ENCODE measurements at regions not wholly inside any gene's neighbourhood (a gene's known extent, or its start where the extent isn't known, plus 50 kb on each side); places are given as distances from the start of the nearest gene placed in this dataset.
"Not testable (repeated sequence)": the region's sequence is repeated elsewhere in the genome, so short reads cannot be mapped to it uniquely, and the experiment has no call there.

- Mint-ChIP-seq H3K27me3 (peaks cover 1% of the 10 kb centered on the region), H3K9me3 (ENCODE audit: low read depth) (peaks cover under 1% of the 10 kb centered on the region), H3K4me3 (no peak overlapping the region), H3K4me1 (ENCODE audit: low read depth) (no peaks in the 10 kb centered on the region), H3K27ac (no peak overlapping the region), H3K36me3 (no peaks in the 10 kb centered on the region)
Observed at GRCh38 chr14:58977366-58977765, 211.1 kb upstream of the DAAM1 start.

DNA sequence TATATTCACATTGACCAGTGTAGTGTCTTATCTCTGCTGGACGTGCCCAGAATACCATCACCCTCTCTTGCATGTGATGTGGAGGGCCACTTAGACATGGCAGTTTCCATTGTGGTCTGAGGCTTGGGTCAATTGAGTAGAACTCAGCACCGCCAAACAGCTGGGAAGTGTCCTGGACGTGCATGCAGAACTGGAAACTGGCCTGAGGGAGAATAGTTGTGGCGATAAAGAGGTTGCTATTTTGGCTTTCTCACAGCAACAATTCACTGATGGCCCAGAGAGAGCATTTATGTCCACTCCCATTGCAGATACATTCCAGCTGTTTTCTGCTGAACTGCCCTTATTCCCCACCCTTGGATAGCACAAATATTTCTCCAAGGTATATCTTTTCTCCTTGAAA, 210.1 kb upstream of the DAAM1 start:
- Mint-ChIP-seq H3K4me1 (ENCODE audit: low read depth) (no peaks in the 10 kb centered on the region), H3K4me3 (no peak overlapping the region), H3K9me3 (ENCODE audit: low read depth) (peaks cover 5% of the 10 kb centered on the region), H3K36me3 (no peaks in the 10 kb centered on the region), H3K27me3 (peaks cover 4% of the 10 kb centered on the region), H3K27ac (no peak overlapping the region)

GRCh38 chr14:58979325-58979724, 209.1 kb upstream of the DAAM1 start:
- Mint-ChIP-seq H3K4me3 (no peak overlapping the region), H3K27ac (no peak overlapping the region), H3K4me1 (ENCODE audit: low read depth) (no peaks in the 10 kb centered on the region), H3K9me3 (ENCODE audit: low read depth) (peaks cover 5% of the 10 kb centered on the region), H3K36me3 (no peaks in the 10 kb centered on the region), H3K27me3 (peaks cover 4% of the 10 kb centered on the region)

- no peak overlapping the region for H3K4me3 Mint-ChIP-seq
- H3K4me1 Mint-ChIP-seq (ENCODE audit: low read depth) = no peaks in the 10 kb centered on the region
- H3K27ac Mint-ChIP-seq = no peak overlapping the region
- H3K36me3 Mint-ChIP-seq = no peaks in the 10 kb centered on the region
- H3K27me3 Mint-ChIP-seq = peaks cover 8% of the 10 kb centered on the region
- peaks cover 5% of the 10 kb centered on the region for H3K9me3 Mint-ChIP-seq (ENCODE audit: low read depth)
Observed at GRCh38 chr14:58981840-58982239, 206.6 kb upstream of the DAAM1 start.

DNA sequence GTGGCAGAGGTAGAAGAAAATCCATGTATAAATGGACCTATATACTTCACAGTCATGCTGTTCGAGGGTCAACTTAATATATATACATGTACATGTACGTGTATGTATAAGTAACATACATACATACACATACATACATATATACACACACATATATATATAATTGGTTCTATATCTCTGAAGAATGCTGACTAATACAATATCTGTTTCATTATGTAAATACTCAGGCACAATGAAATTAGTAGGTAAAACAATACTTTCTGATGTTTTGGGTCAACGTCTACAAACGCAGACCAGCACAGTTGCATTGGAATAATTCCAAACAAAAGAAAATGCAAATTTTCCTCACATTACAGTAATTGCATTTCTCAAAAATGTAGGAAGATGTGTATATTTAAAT, 202.7 kb upstream of the DAAM1 start:
- no peak overlapping the region for H3K27ac Mint-ChIP-seq
- H3K4me1 Mint-ChIP-seq (ENCODE audit: low read depth) = no peaks in the 10 kb centered on the region
- H3K36me3 Mint-ChIP-seq = no peaks in the 10 kb centered on the region
- peaks cover 5% of the 10 kb centered on the region for H3K9me3 Mint-ChIP-seq (ENCODE audit: low read depth)
- H3K27me3 Mint-ChIP-seq = peaks cover 8% of the 10 kb centered on the region
- no peak overlapping the region for H3K4me3 Mint-ChIP-seq

GRCh38 chr14:58987591-58987990, 200.9 kb upstream of the DAAM1 start:
- Mint-ChIP-seq H3K4me1 (ENCODE audit: low read depth) (no peaks in the 10 kb centered on the region), H3K9me3 (ENCODE audit: low read depth) (peaks cover 3% of the 10 kb centered on the region), H3K4me3 (no peak overlapping the region), H3K27me3 (peaks cover 5% of the 10 kb centered on the region), H3K36me3 (no peaks in the 10 kb centered on the region), H3K27ac (no peak overlapping the region)

DNA sequence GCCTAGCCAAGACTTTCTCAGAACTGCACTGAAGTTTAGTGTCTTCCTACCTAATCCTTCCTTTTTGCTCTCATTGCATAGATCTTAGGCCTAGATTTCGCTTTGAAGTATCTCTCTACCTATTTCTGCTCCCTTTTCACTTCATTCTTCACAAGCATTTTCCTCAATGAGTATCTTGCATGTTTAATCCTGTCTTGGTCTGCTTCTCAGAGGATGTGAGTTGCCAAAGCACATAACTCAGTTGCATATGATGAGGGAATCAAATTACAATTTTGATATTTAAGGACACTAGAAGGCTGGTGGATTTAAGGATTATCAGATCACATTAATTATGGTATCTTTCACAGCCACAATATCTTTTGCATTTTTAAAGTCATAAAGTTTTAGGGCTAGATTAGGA, 195.5 kb upstream of the DAAM1 start:
- Mint-ChIP-seq H3K27me3 (no peaks in the 10 kb centered on the region), H3K27ac (no peak overlapping the region), H3K9me3 (ENCODE audit: low read depth) (no peaks in the 10 kb centered on the region), H3K4me3 (no peak overlapping the region), H3K36me3 (no peaks in the 10 kb centered on the region), H3K4me1 (ENCODE audit: low read depth) (no peaks in the 10 kb centered on the region)

GRCh38 chr14:58994130-58994529, 194.3 kb upstream of the DAAM1 start:
- no peak overlapping the region for H3K27ac Mint-ChIP-seq
- H3K4me3 Mint-ChIP-seq = no peak overlapping the region
- no peaks in the 10 kb centered on the region for H3K27me3 Mint-ChIP-seq
- no peaks in the 10 kb centered on the region for H3K36me3 Mint-ChIP-seq
- H3K4me1 Mint-ChIP-seq (ENCODE audit: low read depth) = no peaks in the 10 kb centered on the region
- no peaks in the 10 kb centered on the region for H3K9me3 Mint-ChIP-seq (ENCODE audit: low read depth)

DNA sequence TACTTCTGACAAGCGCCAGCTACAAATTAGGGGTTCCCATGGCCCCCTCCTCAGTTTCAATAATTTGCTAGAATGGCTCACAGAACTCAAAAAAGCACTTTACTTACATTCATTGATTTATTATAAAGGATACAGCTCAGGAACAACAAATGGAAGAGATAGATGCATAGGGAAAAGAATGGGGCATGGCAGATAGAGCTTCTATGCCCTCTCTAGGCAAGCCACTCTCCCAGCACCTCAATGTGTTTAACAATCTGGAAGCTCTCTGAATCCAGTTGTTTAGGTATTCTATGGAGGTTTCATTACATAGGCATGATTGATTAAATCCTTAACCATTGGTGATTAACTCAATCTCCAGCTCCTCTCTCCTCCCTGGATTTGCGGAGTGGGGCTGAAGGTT, 184.5 kb upstream of the DAAM1 start:
- H3K36me3 Mint-ChIP-seq = peaks cover 3% of the 10 kb centered on the region
- H3K4me1 Mint-ChIP-seq (ENCODE audit: low read depth) = no peaks in the 10 kb centered on the region
- no peak overlapping the region for H3K27ac Mint-ChIP-seq
- peaks cover 8% of the 10 kb centered on the region for H3K27me3 Mint-ChIP-seq
- H3K9me3 Mint-ChIP-seq (ENCODE audit: low read depth) = peaks cover 4% of the 10 kb centered on the region
- H3K4me3 Mint-ChIP-seq = no peak overlapping the region

DNA sequence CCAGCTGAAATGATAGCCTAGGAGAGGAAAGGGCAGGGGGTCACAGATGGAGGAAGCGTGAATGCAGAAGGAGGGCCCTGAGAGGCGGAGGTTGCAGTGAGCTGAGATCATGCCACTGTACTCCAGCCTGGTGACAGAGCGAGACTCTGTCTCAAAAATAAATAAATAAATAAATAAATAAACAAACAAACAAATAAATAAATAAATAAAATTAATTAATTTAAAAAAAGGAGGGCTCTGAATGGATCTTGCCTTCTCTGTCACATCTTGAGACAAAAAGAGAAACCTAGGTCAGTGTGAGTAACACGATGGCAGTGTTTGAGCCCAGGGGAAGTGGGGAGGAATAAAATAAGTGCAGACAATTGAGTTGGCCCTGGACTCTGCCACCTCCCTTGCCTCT, 182.3 kb upstream of the DAAM1 start:
- not testable (repeated sequence) for H3K4me1 Mint-ChIP-seq (ENCODE audit: low read depth); H3K9me3 Mint-ChIP-seq (ENCODE audit: low read depth); H3K4me3 Mint-ChIP-seq; H3K27me3 Mint-ChIP-seq; H3K36me3 Mint-ChIP-seq; H3K27ac Mint-ChIP-seq

DNA sequence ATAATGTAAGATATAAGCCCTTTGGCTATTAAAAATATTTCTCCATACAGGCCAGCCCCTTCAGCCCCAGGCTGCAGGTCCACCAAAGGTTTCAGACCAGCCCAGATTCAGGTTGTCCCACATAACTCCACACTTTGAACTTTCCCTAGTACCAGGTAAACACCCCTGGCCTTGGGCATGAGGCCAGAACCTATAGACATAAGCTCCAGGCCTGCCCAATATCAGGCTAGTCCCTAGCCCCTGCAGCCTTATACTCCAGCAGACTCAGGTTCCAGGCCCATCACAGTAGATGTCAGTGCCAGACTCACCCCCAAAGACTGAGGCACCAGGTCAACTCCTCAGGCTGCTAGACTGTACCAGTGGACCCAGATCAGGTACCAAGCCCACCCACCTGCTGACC, 178.5 kb upstream of the DAAM1 start:
- Mint-ChIP-seq H3K27ac (no peak overlapping the region), H3K4me3 (no peak overlapping the region), H3K4me1 (ENCODE audit: low read depth) (no peaks in the 10 kb centered on the region), H3K27me3 (peaks cover 6% of the 10 kb centered on the region), H3K36me3 (peaks cover 3% of the 10 kb centered on the region), H3K9me3 (ENCODE audit: low read depth) (peaks cover 16% of the 10 kb centered on the region)

- no peaks in the 10 kb centered on the region for H3K4me1 Mint-ChIP-seq (ENCODE audit: low read depth)
- H3K4me3 Mint-ChIP-seq = no peak overlapping the region
- no peaks in the 10 kb centered on the region for H3K27me3 Mint-ChIP-seq
- peaks cover 11% of the 10 kb centered on the region for H3K9me3 Mint-ChIP-seq (ENCODE audit: low read depth)
- H3K27ac Mint-ChIP-seq = no peak overlapping the region
- H3K36me3 Mint-ChIP-seq = no peaks in the 10 kb centered on the region
Observed at GRCh38 chr14:59013672-59014298, 174.7 kb upstream of the DAAM1 start.

GRCh38 chr14:59015482-59015881, 173.0 kb upstream of the DAAM1 start:
- Mint-ChIP-seq H3K27me3 (no peaks in the 10 kb centered on the region), H3K27ac (no peak overlapping the region), H3K4me1 (ENCODE audit: low read depth) (no peaks in the 10 kb centered on the region), H3K9me3 (ENCODE audit: low read depth) (peaks cover 11% of the 10 kb centered on the region), H3K36me3 (no peaks in the 10 kb centered on the region), H3K4me3 (no peak overlapping the region)

- Mint-ChIP-seq H3K27me3 (no peaks in the 10 kb centered on the region), H3K36me3 (no peaks in the 10 kb centered on the region), H3K4me1 (ENCODE audit: low read depth) (no peaks in the 10 kb centered on the region), H3K27ac (no peak overlapping the region), H3K4me3 (no peak overlapping the region), H3K9me3 (ENCODE audit: low read depth) (peaks cover 4% of the 10 kb centered on the region)
Observed at GRCh38 chr14:59017285-59017965, 171.0 kb upstream of the DAAM1 start.

- Mint-ChIP-seq H3K4me1 (ENCODE audit: low read depth) (no peaks in the 10 kb centered on the region), H3K27ac (no peak overlapping the region), H3K9me3 (ENCODE audit: low read depth) (no peaks in the 10 kb centered on the region), H3K4me3 (no peak overlapping the region), H3K36me3 (no peaks in the 10 kb centered on the region), H3K27me3 (no peaks in the 10 kb centered on the region)
Observed at GRCh38 chr14:59018460-59018859, 170.0 kb upstream of the DAAM1 start.

DNA sequence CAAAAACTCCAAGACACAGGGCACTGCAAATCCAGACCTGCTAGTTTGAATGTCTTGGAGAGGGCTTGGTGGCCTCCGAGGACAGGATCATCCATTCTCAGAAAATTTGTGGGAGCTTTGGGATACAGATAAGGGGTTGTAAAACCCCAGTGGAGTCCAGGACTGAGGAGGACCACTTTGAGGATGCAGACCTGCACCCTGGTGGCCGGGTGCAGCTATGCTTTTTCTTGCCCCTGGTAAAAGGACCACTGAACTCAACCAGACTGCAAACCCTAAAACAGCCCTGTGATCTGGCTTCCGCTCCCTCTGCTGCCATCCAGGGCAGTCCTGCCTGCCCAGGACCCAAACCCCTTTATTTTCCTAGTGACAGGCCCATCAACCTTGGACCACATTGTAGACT, 169.5 kb upstream of the DAAM1 start:
- no peak overlapping the region for H3K4me3 Mint-ChIP-seq
- no peaks in the 10 kb centered on the region for H3K4me1 Mint-ChIP-seq (ENCODE audit: low read depth)
- H3K9me3 Mint-ChIP-seq (ENCODE audit: low read depth) = no peaks in the 10 kb centered on the region
- H3K36me3 Mint-ChIP-seq = no peaks in the 10 kb centered on the region
- no peaks in the 10 kb centered on the region for H3K27me3 Mint-ChIP-seq
- H3K27ac Mint-ChIP-seq = no peak overlapping the region
